IMR-90 (cell line): ENCODE measurements at regions not wholly inside any gene's neighbourhood (a gene's known extent, or its start where the extent isn't known, plus 50 kb on each side); places are given as distances from the start of the nearest gene placed in this dataset.

ENCODE experiments used
- ATAC-seq: fragments of 200-7000 bp; cut with Tn5 transposase; 2 replicates; pipeline ENCODE4 v1.9.1; 2020; ENCODE audit warnings: low read depth, mild to moderate bottlenecking, moderate library complexity
- BruUV-seq: library from RNA; stranded (reverse); fragments of 400-500 nt; replicated peaks from 2 replicates; lab custom pipeline; 2021; lab: Mats Ljungman, UMichigan
- CTCF ChIA-PET: fragments of 300-600 bp; formaldehyde crosslinking; extraction: SDS; loops from one replicate; lab custom pipeline; 2021; ENCODE audit warnings: antibody characterized with exemption; lab: Yijun Ruan, JAX
- POLR2A ChIA-PET: fragments of 300-600 bp; sonication (Branson Sonifier 250); formaldehyde crosslinking; loops from one replicate; lab custom pipeline; 2022; ENCODE audit warnings: antibody characterized with exemption; ENCODE audit not compliant: unreplicated experiment; lab: Charles Lee
- DNase-seq: peaks from one replicate; pipeline ENCODE4 v3.0.0; 2013
- H2AFZ ChIP-seq: replicated peaks from 2 replicates; pipeline ENCODE3; 2013; ENCODE audit warnings: low read length, mild to moderate bottlenecking; ENCODE audit not compliant: poor library complexity
- H2AK5ac ChIP-seq: 2 replicates; pipeline ENCODE4 v1.6.1; 2013; ENCODE audit warnings: low read depth, low read length, inconsistent platforms
- H2AK9ac ChIP-seq: replicated peaks from 2 replicates; pipeline ENCODE3; 2013; ENCODE audit warnings: mild to moderate bottlenecking, low read depth, low read length, moderate library complexity; ENCODE audit not compliant: poor library complexity
- H2BK120ac ChIP-seq: 2 replicates; pipeline ENCODE4 v1.6.1; 2013; ENCODE audit warnings: low read depth, low read length, inconsistent platforms
- H2BK15ac ChIP-seq: 3 replicates; pipeline ENCODE4 v1.6.1; 2013; ENCODE audit warnings: low read depth, low read length, inconsistent platforms
- H2BK20ac ChIP-seq: 2 replicates; pipeline ENCODE4 v1.6.1; 2013; ENCODE audit warnings: low read depth, mild to moderate bottlenecking, inconsistent platforms, low read length, moderate library complexity
- H2BK5ac ChIP-seq: 2 replicates; pipeline ENCODE4 v1.6.1; 2013; ENCODE audit warnings: mild to moderate bottlenecking, low read depth, low read length, inconsistent platforms; ENCODE audit not compliant: poor library complexity, severe bottlenecking
- H3K14ac ChIP-seq: replicated peaks from 2 replicates; pipeline ENCODE4 v1.6.1; 2013; ENCODE audit warnings: low read depth, low read length, inconsistent platforms
- H3K18ac ChIP-seq: 2 replicates; pipeline ENCODE4 v1.6.1; 2013; ENCODE audit warnings: low read depth, low read length, control low read depth
- H3K23ac ChIP-seq: 2 replicates; pipeline ENCODE4 v1.6.1; 2013; ENCODE audit warnings: low read depth, low read length, inconsistent platforms
- H3K27ac ChIP-seq: 2 replicates; pipeline ENCODE4 v1.5.1; 2013; ENCODE audit warnings: mild to moderate bottlenecking, control low read depth, low read length; ENCODE audit not compliant: insufficient read depth
- H3K27me3 ChIP-seq: 2 replicates; pipeline ENCODE4 v1.6.1; 2013; ENCODE audit warnings: low read length; ENCODE audit not compliant: control insufficient read depth, insufficient read depth
- H3K36me3 ChIP-seq: 2 replicates; pipeline ENCODE4 v1.6.1; 2013; ENCODE audit warnings: low read length, mixed read lengths; ENCODE audit not compliant: control insufficient read depth, insufficient read depth
- H3K4ac ChIP-seq: 2 replicates; pipeline ENCODE4 v1.6.1; 2013; ENCODE audit warnings: low read depth, low read length, inconsistent platforms
- H3K4me1 ChIP-seq: 2 replicates; pipeline ENCODE4 v1.6.1; 2013; ENCODE audit warnings: low read length, mixed read lengths; ENCODE audit not compliant: control insufficient read depth, insufficient read depth
- H3K4me2 ChIP-seq: 2 replicates; pipeline ENCODE4 v1.6.1; 2013; ENCODE audit warnings: low read depth, mild to moderate bottlenecking, control low read depth, low read length, moderate library complexity
- H3K4me3 ChIP-seq: 2 replicates; pipeline ENCODE4 v1.5.1; 2013; ENCODE audit warnings: low read depth, mild to moderate bottlenecking, control low read depth, low read length, moderate library complexity; ENCODE audit not compliant: insufficient read depth
- H3K56ac ChIP-seq: 2 replicates; pipeline ENCODE4 v1.6.1; 2013; ENCODE audit warnings: low read length, inconsistent platforms; ENCODE audit not compliant: insufficient read depth; ENCODE audit errors: extremely low read depth
- H3K79me1 ChIP-seq, 2 experiments: 2 replicates each; pipeline ENCODE4 v1.6.1; 2013; ENCODE audit warnings: low read length in 2 of 2, inconsistent platforms in 1 of 2, low read depth in 1 of 2
- H3K9ac ChIP-seq: 2 replicates; pipeline ENCODE4 v1.6.1; 2013; ENCODE audit warnings: low read depth, low read length, control low read depth
- H3K9me1 ChIP-seq: 2 replicates; pipeline ENCODE4 v1.6.1; 2013; ENCODE audit warnings: low read length, inconsistent platforms; ENCODE audit not compliant: insufficient read depth
- H3K9me3 ChIP-seq: 2 replicates; pipeline ENCODE4 v1.6.1; 2013; ENCODE audit warnings: low read length; ENCODE audit not compliant: control insufficient read depth, insufficient read depth
- H4K20me1 ChIP-seq: 2 replicates; pipeline ENCODE4 v1.6.1; 2013; ENCODE audit warnings: low read length, inconsistent platforms; ENCODE audit not compliant: insufficient read depth
- H4K5ac ChIP-seq: 2 replicates; pipeline ENCODE4 v1.6.1; 2013; ENCODE audit warnings: mild to moderate bottlenecking, low read depth, low read length, control low read depth
- H4K8ac ChIP-seq, 2 experiments: 2 replicates each; pipeline ENCODE4 v1.6.1; 2013; ENCODE audit warnings: low read depth in 2 of 2, low read length in 2 of 2, control low read depth in 1 of 2, inconsistent platforms in 1 of 2
- H4K91ac ChIP-seq: 2 replicates; pipeline ENCODE4 v1.6.1; 2013; ENCODE audit warnings: low read depth, low read length, inconsistent platforms; ENCODE audit not compliant: insufficient read depth
- CEBPB ChIP-seq: IDR thresholded peaks from 2 replicates; pipeline ENCODE4 v1.6.1; 2012; ENCODE audit warnings: low read depth, low read length, improper control_type of control experiment
- FOS ChIP-seq: fragments of 150-350 bp; IDR thresholded peaks from 2 replicates; pipeline ENCODE4 v1.6.1; 2016; ENCODE audit warnings: low read depth, low read length
- POLR2A ChIP-seq: IDR thresholded peaks from 2 replicates; pipeline ENCODE4 v1.6.1; 2012; ENCODE audit warnings: mild to moderate bottlenecking, low read depth, low read length
- RCOR1 ChIP-seq: IDR thresholded peaks from 2 replicates; pipeline ENCODE4 v1.6.1; 2012; ENCODE audit warnings: mild to moderate bottlenecking, low read length, improper control_type of control experiment; ENCODE audit not compliant: insufficient replicate concordance
- USF2 ChIP-seq: fragments of 150-350 bp; IDR thresholded peaks from 2 replicates; pipeline ENCODE4 v1.6.1; 2017; ENCODE audit warnings: mild to moderate bottlenecking, antibody characterized with exemption, low read length, low read depth
- WGBS, 2 experiments: methylation state at CpG; one replicate each; pipeline versions ENCODE4 v1.1.5 to v1.1.7; 2013; ENCODE audit warnings: missing lambda C conversion rate in 2 of 2; ENCODE audit not compliant: insufficient read length in 1 of 2; ENCODE audit errors: extremely low coverage in 2 of 2; 5-methylcytosine and 5-hydroxymethylcytosine counted together
- dilution Hi-C: fragments of 300-500 bp; cut with HindIII; formaldehyde crosslinking; loops from one replicate; pipeline ENCODE4 v1.14.3; 2018; ENCODE audit warnings: low sequenced_read_pairs; ENCODE audit not compliant: unreplicated experiment
- in situ Hi-C: fragments of 300-500 bp; cut with MboI; formaldehyde crosslinking; loops from 3 replicates; pipeline ENCODE4 v1.14.3; 2019; ENCODE audit warnings: low sequenced_read_pairs, inconsistent platforms, mixed read lengths
- intact Hi-C: fragments of 100-400 bp; cut with micrococcal nuclease; formaldehyde crosslinking; loops from 2 replicates; pipeline ENCODE4 v1.10.0; 2022

DNA sequence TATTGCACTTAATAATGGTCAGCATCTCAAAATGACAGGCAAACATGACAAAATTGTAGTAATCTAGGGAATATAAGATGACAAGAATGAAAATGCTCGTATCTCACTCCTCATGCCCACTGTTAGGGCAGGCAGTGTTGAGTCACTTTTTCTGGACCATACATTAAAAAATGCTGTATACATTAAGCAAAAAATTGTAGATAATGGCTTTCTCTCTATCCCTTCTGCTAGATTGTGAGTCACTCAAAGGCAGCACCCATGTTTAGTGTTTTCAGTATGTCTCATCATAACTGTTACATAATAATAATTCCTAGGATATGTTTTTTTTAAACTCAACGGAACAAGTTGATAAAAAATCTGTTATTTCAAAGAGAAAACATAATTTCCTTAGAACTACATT is 199.3 kb downstream of the TENT5A start:
- no TSS peak for BruUV-seq
- WGBS, 2 experiments = no CpG with 5 or more reads among the region's 2 CpGs
- no peak overlapping the region for H2AK5ac ChIP-seq
- ChIA-PET CTCF (interaction anchor here (0.7 kb wide), 1 partner anchor 36 kb away, joined by 3 read pairs; no protein-coding TSS in a partner anchor), POLR2A (no interaction called here)
- no peak overlapping the region for H3K23ac ChIP-seq
- H4K91ac ChIP-seq = no peak overlapping the region
- H3K27ac ChIP-seq = no peak overlapping the region
- dilution Hi-C loops = no loop called here
- H3K9me1 ChIP-seq = no peaks in the 10 kb centered on the region
- in situ Hi-C loops = no loop called here
- no peak overlapping the region for H3K56ac ChIP-seq
- H2AFZ ChIP-seq = no peak overlapping the region
- no peak overlapping the region for H3K4me3 ChIP-seq
- H3K27me3 ChIP-seq = no peaks in the 10 kb centered on the region
- no peak overlapping the region for H2AK9ac ChIP-seq
- intact Hi-C loops = loop anchor here (2.0 kb wide), 1 partner anchor 198 kb away; no protein-coding TSS in a partner anchor
- no peak overlapping the region for H3K18ac ChIP-seq
- H2BK20ac ChIP-seq = no peak overlapping the region
- no peak overlapping the region for H2BK15ac ChIP-seq
- TF ChIP-seq CEBPB (0 out of 2 replicates have a peak, but pooled peaks have one; percentile 18), USF2 (no peak), FOS (0 out of 2 replicates have a peak, but pooled peaks have one; percentile 6), RCOR1 (no peak), POLR2A (no peak)
- H4K5ac ChIP-seq = no peak overlapping the region
- H3K4me1 ChIP-seq = peaks cover 4% of the 10 kb centered on the region; the same call in 1 of the 2 replicates
- H2BK5ac ChIP-seq = no peak overlapping the region
- H3K36me3 ChIP-seq = no peaks in the 10 kb centered on the region
- DNase-seq (peak; percentile 64), ATAC-seq (peak; percentile 77)
- H3K14ac ChIP-seq = no peak overlapping the region
- H2BK120ac ChIP-seq = no peak overlapping the region
- H3K79me1 ChIP-seq = no peaks in the 10 kb centered on the region
- no peak overlapping the region for H3K9ac ChIP-seq
- no peak overlapping the region for H4K8ac ChIP-seq
- no peaks in the 10 kb centered on the region for H3K9me3 ChIP-seq
- no peak overlapping the region for H3K4ac ChIP-seq
- no peak overlapping the region for H3K4me2 ChIP-seq
- no peaks in the 10 kb centered on the region for H4K20me1 ChIP-seq
